ENCODE measurements at regions not wholly inside any gene's neighbourhood (a gene's known extent, or its start where the extent isn't known, plus 50 kb on each side); places are given as distances from the start of the nearest gene placed in this dataset.

GRCh38 chr2:2845267-2845666, 514.2 kb upstream of the MYT1L start:
- no peak for TF ChIP-seq POLR2A (conservative IDR thresholded peaks at IDR 0.05)
- no peak for TF ChIP-seq RBBP5 (IDR thresholded peaks at IDR 0.05; ENCODE audit: borderline replicate concordance, insufficient read depth, low read length, poor library complexity, severe bottlenecking)
- TF ChIP-seq POLR2AphosphoS5 (IDR thresholded peaks at IDR 0.05; ENCODE audit: control insufficient read depth, insufficient read depth, low read depth, low read length), result no peak
- TF ChIP-seq ZNF398 (CRISPR knock-in tag; IDR thresholded peaks at IDR 0.05), result no peak
- TF ChIP-seq, protein P1, sequence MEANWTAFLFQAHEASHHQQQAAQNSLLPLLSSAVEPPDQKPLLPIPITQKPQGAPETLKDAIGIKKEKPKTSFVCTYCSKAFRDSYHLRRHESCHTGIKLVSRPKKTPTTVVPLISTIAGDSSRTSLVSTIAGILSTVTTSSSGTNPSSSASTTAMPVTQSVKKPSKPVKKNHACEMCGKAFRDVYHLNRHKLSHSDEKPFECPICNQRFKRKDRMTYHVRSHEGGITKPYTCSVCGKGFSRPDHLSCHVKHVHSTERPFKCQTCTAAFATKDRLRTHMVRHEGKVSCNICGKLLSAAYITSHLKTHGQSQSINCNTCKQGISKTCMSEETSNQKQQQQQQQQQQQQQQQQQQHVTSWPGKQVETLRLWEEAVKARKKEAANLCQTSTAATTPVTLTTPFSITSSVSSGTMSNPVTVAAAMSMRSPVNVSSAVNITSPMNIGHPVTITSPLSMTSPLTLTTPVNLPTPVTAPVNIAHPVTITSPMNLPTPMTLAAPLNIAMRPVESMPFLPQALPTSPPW (CRISPR knock-in tag; IDR thresholded peaks at IDR 0.05), result no peak
- TF ChIP-seq FOXK2 (conservative IDR thresholded peaks at IDR 0.05 in 1 of 2, IDR thresholded peaks at IDR 0.05 in 1 of 2; ENCODE audit: low read depth in 2 of 2), result no peak
- TF ChIP-seq, protein P2, sequence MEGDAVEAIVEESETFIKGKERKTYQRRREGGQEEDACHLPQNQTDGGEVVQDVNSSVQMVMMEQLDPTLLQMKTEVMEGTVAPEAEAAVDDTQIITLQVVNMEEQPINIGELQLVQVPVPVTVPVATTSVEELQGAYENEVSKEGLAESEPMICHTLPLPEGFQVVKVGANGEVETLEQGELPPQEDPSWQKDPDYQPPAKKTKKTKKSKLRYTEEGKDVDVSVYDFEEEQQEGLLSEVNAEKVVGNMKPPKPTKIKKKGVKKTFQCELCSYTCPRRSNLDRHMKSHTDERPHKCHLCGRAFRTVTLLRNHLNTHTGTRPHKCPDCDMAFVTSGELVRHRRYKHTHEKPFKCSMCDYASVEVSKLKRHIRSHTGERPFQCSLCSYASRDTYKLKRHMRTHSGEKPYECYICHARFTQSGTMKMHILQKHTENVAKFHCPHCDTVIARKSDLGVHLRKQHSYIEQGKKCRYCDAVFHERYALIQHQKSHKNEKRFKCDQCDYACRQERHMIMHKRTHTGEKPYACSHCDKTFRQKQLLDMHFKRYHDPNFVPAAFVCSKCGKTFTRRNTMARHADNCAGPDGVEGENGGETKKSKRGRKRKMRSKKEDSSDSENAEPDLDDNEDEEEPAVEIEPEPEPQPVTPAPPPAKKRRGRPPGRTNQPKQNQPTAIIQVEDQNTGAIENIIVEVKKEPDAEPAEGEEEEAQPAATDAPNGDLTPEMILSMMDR (IDR thresholded peaks at IDR 0.05 in 2 of 3, conservative IDR thresholded peaks at IDR 0.05 in 1 of 3; ENCODE audit: insufficient read depth in 2 of 3, low read depth in 1 of 3, low read length in 3 of 3), result no peak
- TF ChIP-seq ZNF561 (CRISPR knock-in tag; conservative IDR thresholded peaks at IDR 0.05), result no peak

All from K562 (cell line).